CD4-positive, alpha-beta T cell (primary cell): ENCODE measurements at regions not wholly inside any gene's neighbourhood (a gene's known extent, or its start where the extent isn't known, plus 50 kb on each side); places are given as distances from the start of the nearest gene placed in this dataset.

ENCODE experiments used
- ATAC-seq: fragments of 200-7000 bp; cut with Tn5 transposase; one replicate; pipeline ENCODE4 v1.10.0; 2022; ENCODE audit warnings: mild to moderate bottlenecking; ENCODE audit not compliant: poor library complexity
- CTCF ChIA-PET: fragments of 350-600 bp; sonication (Branson Sonifier 250); formaldehyde crosslinking; loops from one replicate; lab custom pipeline; 2021; ENCODE audit warnings: antibody characterized with exemption, inconsistent platforms; lab: Charles Lee
- POLR2A ChIA-PET: fragments of 350-600 bp; sonication (Branson Sonifier 250); formaldehyde crosslinking; loops from one replicate; lab custom pipeline; 2021; ENCODE audit warnings: antibody characterized with exemption, inconsistent platforms; lab: Charles Lee
- DNase-seq, 14 experiments: peaks; one replicate each; pipeline ENCODE4 v3.0.0-alpha.2; 2013 to 2020; ENCODE audit warnings: mixed read lengths in 2 of 14
- H3K27ac ChIP-seq, 2 donors: one replicate each; pipeline versions ENCODE4 v1.5.1 to v1.7.0; 2013; ENCODE audit warnings: low read length in 2 of 2, low read depth in 1 of 2, mild to moderate bottlenecking in 1 of 2
- H3K27me3 ChIP-seq, 2 experiments: 1 replicate in 1 of 2; 2 replicates in 1 of 2; pipeline versions ENCODE4 v1.6.1 to v1.7.0; 2013; ENCODE audit warnings: low read length in 2 of 2, control low read depth in 1 of 2, mild to moderate bottlenecking in 1 of 2, moderate library complexity in 1 of 2; ENCODE audit not compliant: insufficient read depth in 2 of 2, control insufficient read depth in 1 of 2
- H3K36me3 ChIP-seq: one replicate; pipeline ENCODE4 v1.6.1; 2013; ENCODE audit warnings: low read length, control low read depth; ENCODE audit not compliant: insufficient read depth
- H3K4me1 ChIP-seq: one replicate; pipeline ENCODE4 v1.6.1; 2013; ENCODE audit warnings: low read length, control low read depth; ENCODE audit not compliant: insufficient read depth
- H3K4me3 ChIP-seq: one replicate; pipeline ENCODE4 v1.5.1; 2013; ENCODE audit warnings: mild to moderate bottlenecking, low read length, moderate library complexity
- H3K9me3 ChIP-seq, 2 experiments: 1 replicate in 1 of 2; 2 replicates in 1 of 2; pipeline versions ENCODE4 v1.6.1 to v1.7.0; 2013; ENCODE audit warnings: low read length in 2 of 2, mild to moderate bottlenecking in 2 of 2, control low read depth in 1 of 2, moderate library complexity in 1 of 2; ENCODE audit not compliant: control insufficient read depth in 1 of 2, insufficient read depth in 1 of 2
- H3K27ac Mint-ChIP-seq: one replicate; pipeline ENCODE4 v1.8.0; 2020; ENCODE audit warnings: mixed read lengths
- H3K27me3 Mint-ChIP-seq: one replicate; pipeline ENCODE4 v1.8.0; 2021; ENCODE audit warnings: mixed read lengths
- H3K36me3 Mint-ChIP-seq: one replicate; pipeline ENCODE4 v1.8.0; 2021; ENCODE audit warnings: low read depth, mixed read lengths
- H3K4me1 Mint-ChIP-seq: one replicate; pipeline ENCODE4 v1.8.0; 2021; ENCODE audit warnings: low read depth, mixed read lengths
- H3K4me3 Mint-ChIP-seq: one replicate; pipeline ENCODE4 v1.8.0; 2020; ENCODE audit warnings: mild to moderate bottlenecking, mixed read lengths
- H3K9me3 Mint-ChIP-seq: one replicate; pipeline ENCODE4 v1.8.0; 2020; ENCODE audit warnings: mixed read lengths
- CTCF ChIP-seq: fragments of 200-600 bp; IDR thresholded peaks from one replicate; pipeline ENCODE4 v1.8.0; 2022; ENCODE audit warnings: antibody characterized with exemption, mild to moderate bottlenecking
- intact Hi-C, 2 experiments: fragments of 100-400 bp; cut with DNase I in 1 of 2; cut with micrococcal nuclease in 1 of 2; formaldehyde crosslinking; loops; one replicate each; pipeline versions ENCODE4 v1.15.1 to v1.9.0; 2023 to 2025; cut with DNase I, micrococcal nuclease

- H3K4me3 ChIP-seq: no peak overlapping the region
- no peaks in the 10 kb centered on the region for H3K27me3 ChIP-seq
- H3K4me1 Mint-ChIP-seq: no peaks in the 10 kb centered on the region
- DNase-seq (no peak), ATAC-seq (no peak)
- ChIA-PET CTCF (no interaction called here), POLR2A (no interaction called here)
- intact Hi-C loops: no loop called here
- no peaks in the 10 kb centered on the region for H3K27me3 Mint-ChIP-seq
- peaks cover 10% of the 10 kb centered on the region for H3K9me3 Mint-ChIP-seq
- peaks cover 7 to 11% of the 10 kb centered on the region in 2 experiments for H3K9me3 ChIP-seq
- H3K4me3 Mint-ChIP-seq: no peak overlapping the region
- TF ChIP-seq CTCF: no peak
- no peaks in the 10 kb centered on the region for H3K36me3 Mint-ChIP-seq
- no peak overlapping the region for H3K27ac Mint-ChIP-seq
- no peaks in the 10 kb centered on the region for H3K4me1 ChIP-seq
- no peak overlapping the region for H3K27ac ChIP-seq
- no peaks in the 10 kb centered on the region for H3K36me3 ChIP-seq
Observed at GRCh38 chr6:140217283-140217682, 842.8 kb upstream of the CITED2 start.

- Mint-ChIP-seq H3K36me3 (no peaks in the 10 kb centered on the region), H3K4me3 (no peak overlapping the region), H3K27me3 (no peaks in the 10 kb centered on the region), H3K9me3 (no peaks in the 10 kb centered on the region), H3K27ac (no peak overlapping the region), H3K4me1 (no peaks in the 10 kb centered on the region)
- Histone ChIP-seq H3K4me3 (no peak overlapping the region), H3K36me3 (no peaks in the 10 kb centered on the region), H3K4me1 (no peaks in the 10 kb centered on the region), H3K27me3 (no peaks in the 10 kb centered on the region), H3K9me3 (no peaks in the 10 kb centered on the region), H3K27ac (no peak overlapping the region)
- ATAC-seq (no peak), DNase-seq (no peak)
- ChIA-PET POLR2A (no interaction called here), CTCF (no interaction called here)
- TF ChIP-seq CTCF: no peak
- intact Hi-C loops: no loop called here
Observed at GRCh38 chr6:140209775-140210174, 835.3 kb upstream of the CITED2 start.

- H3K27me3 ChIP-seq: no peaks in the 10 kb centered on the region
- ChIA-PET CTCF (interaction anchor here (0.7 kb wide), 1 partner anchor 10 kb away, joined by 3 read pairs; no protein-coding TSS in a partner anchor), POLR2A (no interaction called here)
- no peak for DNase-seq
- intact Hi-C loops: no loop called here
- no peak overlapping the region for H3K4me3 Mint-ChIP-seq
- no peak overlapping the region for H3K27ac Mint-ChIP-seq
- no peaks in the 10 kb centered on the region for H3K36me3 Mint-ChIP-seq
- H3K9me3 Mint-ChIP-seq: no peaks in the 10 kb centered on the region
- no peak for TF ChIP-seq CTCF
- no peaks in the 10 kb centered on the region for H3K4me1 Mint-ChIP-seq
- H3K36me3 ChIP-seq: no peaks in the 10 kb centered on the region
- H3K4me1 ChIP-seq: no peaks in the 10 kb centered on the region
- H3K9me3 ChIP-seq: no peaks in the 10 kb centered on the region
- no peak overlapping the region for H3K4me3 ChIP-seq
- no peak for ATAC-seq
- H3K27me3 Mint-ChIP-seq: no peaks in the 10 kb centered on the region
- no peak overlapping the region for H3K27ac ChIP-seq
Observed at GRCh38 chr6:140208286-140208685, 833.8 kb upstream of the CITED2 start.
